Neural cell (in vitro differentiated cells): ENCODE measurements at regions not wholly inside any gene's neighbourhood (a gene's known extent, or its start where the extent isn't known, plus 50 kb on each side); places are given as distances from the start of the nearest gene placed in this dataset.

Experiments used
- H2AFZ ChIP-seq: fragments of 200-600, 300-800 bp; sonication (generic), shearing (Covaris generic); 2 replicates; pipeline ENCODE4 v1.6.0; 2014; ENCODE audit warnings: low read depth, mild to moderate bottlenecking, antibody characterized with exemption, low read length, moderate library complexity
- H3F3A ChIP-seq: fragments of 200-600 bp; shearing (Covaris generic); 2 replicates; pipeline ENCODE4 v1.6.1; 2016; ENCODE audit warnings: mild to moderate bottlenecking, moderate library complexity, mixed read lengths, antibody characterized with exemption, low read length; ENCODE audit not compliant: insufficient read depth, poor library complexity, severe bottlenecking
- H3K27ac ChIP-seq: fragments of 200-600, 300-800 bp; sonication (generic), shearing (Covaris generic); 2 replicates; pipeline ENCODE4 v1.5.1; 2014; ENCODE audit warnings: mild to moderate bottlenecking, low read length, moderate library complexity
- H3K27me3 ChIP-seq: fragments of 300-800, 200-600 bp; sonication (generic), shearing (Covaris generic); 2 replicates; pipeline ENCODE4 v1.6.0; 2014; ENCODE audit warnings: mild to moderate bottlenecking, low read depth, low read length, moderate library complexity; ENCODE audit not compliant: insufficient read depth
- H3K36me3 ChIP-seq: fragments of 300-800, 200-600 bp; sonication (generic), shearing (Covaris generic); 2 replicates; pipeline ENCODE4 v1.5.1; 2014; ENCODE audit warnings: mild to moderate bottlenecking, antibody characterized with exemption, low read length, moderate library complexity; ENCODE audit not compliant: insufficient read depth
- H3K4me2 ChIP-seq: fragments of 300-800, 200-600 bp; sonication (generic), shearing (Covaris generic); 2 replicates; pipeline ENCODE4 v1.6.0; 2014; ENCODE audit warnings: mild to moderate bottlenecking, low read length
- H3K4me3 ChIP-seq: fragments of 300-800, 200-600 bp; sonication (generic), shearing (Covaris generic); 2 replicates; pipeline ENCODE4 v1.5.1; 2014; ENCODE audit warnings: mild to moderate bottlenecking, low read length, moderate library complexity
- H3K79me2 ChIP-seq: fragments of 200-600 bp; shearing (Covaris generic); replicated peaks from 2 replicates; pipeline ENCODE4 v1.6.0; 2014; ENCODE audit warnings: mild to moderate bottlenecking, low read length, moderate library complexity; ENCODE audit not compliant: insufficient read depth
- H3K9ac ChIP-seq: fragments of 300-800, 200-600 bp; sonication (generic), shearing (Covaris generic); 2 replicates; pipeline ENCODE4 v1.6.1; 2016; ENCODE audit warnings: mild to moderate bottlenecking, low read length, mixed read lengths
- H3K9me2 ChIP-seq: fragments of 200-600 bp; shearing (Covaris generic); 2 replicates; pipeline ENCODE4 v1.6.1; 2016; ENCODE audit warnings: mild to moderate bottlenecking, low read length, mixed read lengths; ENCODE audit not compliant: insufficient read depth
- H3K9me3 ChIP-seq: fragments of 200-600, 300-800 bp; sonication (generic), shearing (Covaris generic); 2 replicates; pipeline ENCODE4 v1.6.1; 2016; ENCODE audit warnings: mild to moderate bottlenecking, mixed run types, low read length, moderate library complexity, mixed read lengths
- H4K20me1 ChIP-seq: fragments of 200-600 bp; shearing (Covaris generic); 2 replicates; pipeline ENCODE4 v1.6.1; 2016; ENCODE audit warnings: mild to moderate bottlenecking, mixed run types; ENCODE audit not compliant: insufficient read depth
- EP300 ChIP-seq: fragments of 450-650 bp; conservative IDR thresholded peaks from 2 replicates; pipeline ENCODE4 v1.6.1; 2014; ENCODE audit warnings: antibody characterized with exemption, mild to moderate bottlenecking, moderate library complexity; ENCODE audit not compliant: poor library complexity, severe bottlenecking
- EZH2 ChIP-seq: fragments of 200-600, 300-800 bp; shearing (Covaris generic), sonication (generic); IDR thresholded peaks from 2 replicates; pipeline ENCODE4 v1.6.1; 2014; ENCODE audit warnings: antibody characterized with exemption, low read length, borderline replicate concordance, mild to moderate bottlenecking; ENCODE audit not compliant: insufficient read depth, poor library complexity, severe bottlenecking
- MXI1 ChIP-seq: fragments of 450-650 bp; conservative IDR thresholded peaks from 2 replicates; pipeline ENCODE4 v1.6.1; 2014; ENCODE audit warnings: antibody characterized with exemption, mild to moderate bottlenecking; ENCODE audit not compliant: poor library complexity, severe bottlenecking
- POLR2AphosphoS5 ChIP-seq: IDR thresholded peaks from 2 replicates; pipeline ENCODE4 v1.6.1; 2012
- RAD21 ChIP-seq: fragments of 450-650 bp; conservative IDR thresholded peaks from 2 replicates; pipeline ENCODE4 v1.6.1; 2014; ENCODE audit warnings: antibody characterized with exemption, mild to moderate bottlenecking, moderate library complexity
- SMC3 ChIP-seq: fragments of 450-650 bp; conservative IDR thresholded peaks from 2 replicates; pipeline ENCODE4 v1.6.1; 2014; ENCODE audit warnings: antibody characterized with exemption, mild to moderate bottlenecking, moderate library complexity; ENCODE audit not compliant: poor library complexity
- TAF1 ChIP-seq: IDR thresholded peaks from 2 replicates; pipeline ENCODE4 v1.6.1; 2012; ENCODE audit warnings: low read depth
- TF ChIP-seq, protein P1 (sequence below): IDR thresholded peaks from 2 replicates; pipeline ENCODE4 v1.6.1; 2012; ENCODE audit warnings: borderline replicate concordance
- TF ChIP-seq, protein P2 (sequence below): fragments of 450-650 bp; IDR thresholded peaks from 2 replicates; pipeline ENCODE4 v1.5.1; 2014; ENCODE audit warnings: antibody characterized with exemption, mild to moderate bottlenecking, moderate library complexity; ENCODE audit not compliant: poor library complexity, severe bottlenecking

DNA sequence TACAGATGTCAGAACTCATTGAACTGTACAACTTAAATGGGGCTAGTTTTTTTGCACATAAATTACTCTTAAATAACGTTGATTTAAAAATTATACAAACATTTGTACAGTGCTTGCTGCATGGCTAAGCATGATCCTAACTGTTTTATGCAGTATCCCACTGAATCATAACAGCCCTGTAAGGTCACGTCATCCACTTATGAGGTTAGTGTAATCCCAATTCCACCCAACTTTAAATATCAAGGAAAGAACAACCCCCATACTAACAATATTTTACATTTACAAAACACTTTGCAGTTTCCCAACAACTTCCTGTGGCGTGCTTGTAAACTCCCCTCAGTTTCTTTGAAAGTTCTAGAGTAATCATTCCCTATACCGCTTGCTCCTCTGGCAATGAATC lies 190.1 kb upstream of the SALL1 start:
- no peak overlapping the region for H2AFZ ChIP-seq
- no peaks in the 10 kb centered on the region for H4K20me1 ChIP-seq
- no peaks in the 10 kb centered on the region for H3K36me3 ChIP-seq
- no peak overlapping the region for H3K27ac ChIP-seq
- no peaks in the 10 kb centered on the region for H3K9me2 ChIP-seq
- H3K9ac ChIP-seq, result no peak overlapping the region
- TF ChIP-seq TAF1 (no peak), POLR2AphosphoS5 (no peak), EZH2 (no peak), MXI1 (no peak), SMC3 (no peak), RAD21 (no peak), EP300 (no peak)
- TF ChIP-seq, protein P1, sequence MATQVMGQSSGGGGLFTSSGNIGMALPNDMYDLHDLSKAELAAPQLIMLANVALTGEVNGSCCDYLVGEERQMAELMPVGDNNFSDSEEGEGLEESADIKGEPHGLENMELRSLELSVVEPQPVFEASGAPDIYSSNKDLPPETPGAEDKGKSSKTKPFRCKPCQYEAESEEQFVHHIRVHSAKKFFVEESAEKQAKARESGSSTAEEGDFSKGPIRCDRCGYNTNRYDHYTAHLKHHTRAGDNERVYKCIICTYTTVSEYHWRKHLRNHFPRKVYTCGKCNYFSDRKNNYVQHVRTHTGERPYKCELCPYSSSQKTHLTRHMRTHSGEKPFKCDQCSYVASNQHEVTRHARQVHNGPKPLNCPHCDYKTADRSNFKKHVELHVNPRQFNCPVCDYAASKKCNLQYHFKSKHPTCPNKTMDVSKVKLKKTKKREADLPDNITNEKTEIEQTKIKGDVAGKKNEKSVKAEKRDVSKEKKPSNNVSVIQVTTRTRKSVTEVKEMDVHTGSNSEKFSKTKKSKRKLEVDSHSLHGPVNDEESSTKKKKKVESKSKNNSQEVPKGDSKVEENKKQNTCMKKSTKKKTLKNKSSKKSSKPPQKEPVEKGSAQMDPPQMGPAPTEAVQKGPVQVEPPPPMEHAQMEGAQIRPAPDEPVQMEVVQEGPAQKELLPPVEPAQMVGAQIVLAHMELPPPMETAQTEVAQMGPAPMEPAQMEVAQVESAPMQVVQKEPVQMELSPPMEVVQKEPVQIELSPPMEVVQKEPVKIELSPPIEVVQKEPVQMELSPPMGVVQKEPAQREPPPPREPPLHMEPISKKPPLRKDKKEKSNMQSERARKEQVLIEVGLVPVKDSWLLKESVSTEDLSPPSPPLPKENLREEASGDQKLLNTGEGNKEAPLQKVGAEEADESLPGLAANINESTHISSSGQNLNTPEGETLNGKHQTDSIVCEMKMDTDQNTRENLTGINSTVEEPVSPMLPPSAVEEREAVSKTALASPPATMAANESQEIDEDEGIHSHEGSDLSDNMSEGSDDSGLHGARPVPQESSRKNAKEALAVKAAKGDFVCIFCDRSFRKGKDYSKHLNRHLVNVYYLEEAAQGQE, result no peak
- TF ChIP-seq, protein P2, sequence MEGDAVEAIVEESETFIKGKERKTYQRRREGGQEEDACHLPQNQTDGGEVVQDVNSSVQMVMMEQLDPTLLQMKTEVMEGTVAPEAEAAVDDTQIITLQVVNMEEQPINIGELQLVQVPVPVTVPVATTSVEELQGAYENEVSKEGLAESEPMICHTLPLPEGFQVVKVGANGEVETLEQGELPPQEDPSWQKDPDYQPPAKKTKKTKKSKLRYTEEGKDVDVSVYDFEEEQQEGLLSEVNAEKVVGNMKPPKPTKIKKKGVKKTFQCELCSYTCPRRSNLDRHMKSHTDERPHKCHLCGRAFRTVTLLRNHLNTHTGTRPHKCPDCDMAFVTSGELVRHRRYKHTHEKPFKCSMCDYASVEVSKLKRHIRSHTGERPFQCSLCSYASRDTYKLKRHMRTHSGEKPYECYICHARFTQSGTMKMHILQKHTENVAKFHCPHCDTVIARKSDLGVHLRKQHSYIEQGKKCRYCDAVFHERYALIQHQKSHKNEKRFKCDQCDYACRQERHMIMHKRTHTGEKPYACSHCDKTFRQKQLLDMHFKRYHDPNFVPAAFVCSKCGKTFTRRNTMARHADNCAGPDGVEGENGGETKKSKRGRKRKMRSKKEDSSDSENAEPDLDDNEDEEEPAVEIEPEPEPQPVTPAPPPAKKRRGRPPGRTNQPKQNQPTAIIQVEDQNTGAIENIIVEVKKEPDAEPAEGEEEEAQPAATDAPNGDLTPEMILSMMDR, result no peak
- no peaks in the 10 kb centered on the region for H3F3A ChIP-seq
- no peak overlapping the region for H3K4me2 ChIP-seq
- H3K79me2 ChIP-seq, result no peaks in the 10 kb centered on the region
- H3K27me3 ChIP-seq, result no peaks in the 10 kb centered on the region
- no peaks in the 10 kb centered on the region for H3K9me3 ChIP-seq
- no peak overlapping the region for H3K4me3 ChIP-seq

DNA sequence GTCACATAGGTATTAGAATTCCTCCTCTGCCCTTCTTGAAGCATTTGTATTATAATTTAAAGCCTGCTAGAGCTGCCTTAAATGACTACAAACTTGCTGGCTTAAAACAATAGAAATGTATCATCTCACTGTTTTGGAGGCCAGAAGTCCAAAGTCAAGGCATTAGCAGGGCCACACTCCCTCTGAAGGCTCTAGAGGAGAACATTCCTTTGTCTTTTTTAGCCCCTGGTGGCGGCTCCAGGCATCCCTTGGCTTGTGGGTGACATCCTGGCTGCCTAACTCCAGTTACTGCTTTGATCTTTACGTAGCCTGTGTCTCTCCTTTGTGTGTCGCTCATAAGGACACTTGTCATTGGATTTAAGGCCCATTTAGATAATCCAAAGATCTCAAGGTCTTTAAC lies 186.6 kb upstream of the SALL1 start:
- H3K27ac ChIP-seq, result no peak overlapping the region
- H3K4me2 ChIP-seq, result no peak overlapping the region
- no peaks in the 10 kb centered on the region for H3K27me3 ChIP-seq
- no peaks in the 10 kb centered on the region for H3K9me2 ChIP-seq
- H3K9ac ChIP-seq, result no peak overlapping the region
- H3K36me3 ChIP-seq, result no peaks in the 10 kb centered on the region
- H4K20me1 ChIP-seq, result no peaks in the 10 kb centered on the region
- H3K9me3 ChIP-seq, result no peaks in the 10 kb centered on the region
- TF ChIP-seq, protein P2, result no peak
- TF ChIP-seq SMC3 (no peak), POLR2AphosphoS5 (no peak), EZH2 (no peak), MXI1 (no peak), RAD21 (no peak), TAF1 (no peak), EP300 (no peak)
- TF ChIP-seq, protein P1, result no peak
- no peak overlapping the region for H2AFZ ChIP-seq
- H3K4me3 ChIP-seq, result no peak overlapping the region
- no peaks in the 10 kb centered on the region for H3F3A ChIP-seq
- H3K79me2 ChIP-seq, result no peaks in the 10 kb centered on the region
